Ishikawa (cell line): ENCODE measurements at regions not wholly inside any gene's neighbourhood (a gene's known extent, or its start where the extent isn't known, plus 50 kb on each side); places are given as distances from the start of the nearest gene placed in this dataset.
A peak's percentile ranks its signal among the peaks of the same experiment; 100 is the strongest.

Experiments used
- CEBPB ChIP-seq: IDR thresholded peaks from 2 replicates; pipeline ENCODE4 v1.6.1; 2012
- EGR1 ChIP-seq: IDR thresholded peaks from 2 replicates; pipeline ENCODE4 v1.6.1; 2012
- EP300 ChIP-seq: IDR thresholded peaks from 2 replicates; pipeline ENCODE4 v1.6.1; 2012; ENCODE audit warnings: borderline replicate concordance
- NFIC ChIP-seq: IDR thresholded peaks from 2 replicates; pipeline ENCODE4 v1.6.1; 2012
- RAD21 ChIP-seq: IDR thresholded peaks from 2 replicates; pipeline ENCODE4 v1.6.1; 2012; ENCODE audit warnings: low read depth
- TAF1 ChIP-seq: IDR thresholded peaks from 2 replicates; pipeline ENCODE4 v1.6.1; 2012; ENCODE audit warnings: low read depth, mild to moderate bottlenecking
- TF ChIP-seq, protein P1 (sequence below): IDR thresholded peaks from 2 replicates; pipeline ENCODE4 v1.6.1; 2012
- TF ChIP-seq, protein P2 (sequence below): IDR thresholded peaks from 2 replicates; pipeline ENCODE4 v1.6.1; 2012; ENCODE audit warnings: low read depth, mild to moderate bottlenecking
- TF ChIP-seq, protein P3 (sequence below): IDR thresholded peaks from 2 replicates; pipeline ENCODE4 v1.6.1; 2012

DNA sequence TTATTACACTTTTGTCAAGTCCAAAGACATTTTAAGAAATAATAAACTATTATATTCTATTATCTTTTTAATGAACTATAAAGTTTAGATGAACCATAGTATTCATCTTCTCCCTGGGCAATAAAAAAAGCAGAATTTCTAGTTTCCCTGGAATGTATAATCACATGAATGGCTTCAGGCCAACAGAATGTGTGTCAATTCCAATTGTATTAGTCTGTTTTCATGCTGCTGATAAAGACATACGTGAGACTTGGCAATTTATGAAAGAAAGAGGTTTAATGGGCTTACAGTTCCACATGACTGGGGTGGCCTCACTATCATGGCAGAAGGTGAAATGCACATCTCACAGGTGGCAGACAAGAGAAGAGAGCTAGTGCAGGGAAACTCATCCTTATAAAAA lies 70.7 kb upstream of the ANXA10 start:
- no peak for TF ChIP-seq CEBPB
- peak; percentile 26; the same call in 1 of the 2 replicates for TF ChIP-seq NFIC
- TF ChIP-seq, protein P1, sequence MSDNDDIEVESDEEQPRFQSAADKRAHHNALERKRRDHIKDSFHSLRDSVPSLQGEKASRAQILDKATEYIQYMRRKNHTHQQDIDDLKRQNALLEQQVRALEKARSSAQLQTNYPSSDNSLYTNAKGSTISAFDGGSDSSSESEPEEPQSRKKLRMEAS, result no peak
- no peak for TF ChIP-seq RAD21
- TF ChIP-seq EP300, result no peak
- TF ChIP-seq EGR1, result no peak
- TF ChIP-seq, protein P2, sequence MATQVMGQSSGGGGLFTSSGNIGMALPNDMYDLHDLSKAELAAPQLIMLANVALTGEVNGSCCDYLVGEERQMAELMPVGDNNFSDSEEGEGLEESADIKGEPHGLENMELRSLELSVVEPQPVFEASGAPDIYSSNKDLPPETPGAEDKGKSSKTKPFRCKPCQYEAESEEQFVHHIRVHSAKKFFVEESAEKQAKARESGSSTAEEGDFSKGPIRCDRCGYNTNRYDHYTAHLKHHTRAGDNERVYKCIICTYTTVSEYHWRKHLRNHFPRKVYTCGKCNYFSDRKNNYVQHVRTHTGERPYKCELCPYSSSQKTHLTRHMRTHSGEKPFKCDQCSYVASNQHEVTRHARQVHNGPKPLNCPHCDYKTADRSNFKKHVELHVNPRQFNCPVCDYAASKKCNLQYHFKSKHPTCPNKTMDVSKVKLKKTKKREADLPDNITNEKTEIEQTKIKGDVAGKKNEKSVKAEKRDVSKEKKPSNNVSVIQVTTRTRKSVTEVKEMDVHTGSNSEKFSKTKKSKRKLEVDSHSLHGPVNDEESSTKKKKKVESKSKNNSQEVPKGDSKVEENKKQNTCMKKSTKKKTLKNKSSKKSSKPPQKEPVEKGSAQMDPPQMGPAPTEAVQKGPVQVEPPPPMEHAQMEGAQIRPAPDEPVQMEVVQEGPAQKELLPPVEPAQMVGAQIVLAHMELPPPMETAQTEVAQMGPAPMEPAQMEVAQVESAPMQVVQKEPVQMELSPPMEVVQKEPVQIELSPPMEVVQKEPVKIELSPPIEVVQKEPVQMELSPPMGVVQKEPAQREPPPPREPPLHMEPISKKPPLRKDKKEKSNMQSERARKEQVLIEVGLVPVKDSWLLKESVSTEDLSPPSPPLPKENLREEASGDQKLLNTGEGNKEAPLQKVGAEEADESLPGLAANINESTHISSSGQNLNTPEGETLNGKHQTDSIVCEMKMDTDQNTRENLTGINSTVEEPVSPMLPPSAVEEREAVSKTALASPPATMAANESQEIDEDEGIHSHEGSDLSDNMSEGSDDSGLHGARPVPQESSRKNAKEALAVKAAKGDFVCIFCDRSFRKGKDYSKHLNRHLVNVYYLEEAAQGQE, result no peak
- TF ChIP-seq, protein P3, sequence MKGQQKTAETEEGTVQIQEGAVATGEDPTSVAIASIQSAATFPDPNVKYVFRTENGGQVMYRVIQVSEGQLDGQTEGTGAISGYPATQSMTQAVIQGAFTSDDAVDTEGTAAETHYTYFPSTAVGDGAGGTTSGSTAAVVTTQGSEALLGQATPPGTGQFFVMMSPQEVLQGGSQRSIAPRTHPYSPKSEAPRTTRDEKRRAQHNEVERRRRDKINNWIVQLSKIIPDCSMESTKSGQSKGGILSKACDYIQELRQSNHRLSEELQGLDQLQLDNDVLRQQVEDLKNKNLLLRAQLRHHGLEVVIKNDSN, result no peak
- TF ChIP-seq TAF1, result no peak
